HG03280 (cell line): ENCODE measurements at regions not wholly inside any gene's neighbourhood (a gene's known extent, or its start where the extent isn't known, plus 50 kb on each side); places are given as distances from the start of the nearest gene placed in this dataset.

Source experiments
- ATAC-seq: cut with Tn5 transposase; IDR thresholded peaks from one replicate; pipeline ENCODE4 v1.9.1; 2021; ENCODE audit warnings: mild to moderate bottlenecking, moderate library complexity; ENCODE audit not compliant: unreplicated experiment

- ATAC-seq = no peak
Measured at GRCh38 chr10:105494303-105494702, 853.2 kb downstream of the SORCS3 start.

GRCh38 chr10:105473170-105473569 is 832.1 kb downstream of the SORCS3 start:
- ATAC-seq = no peak

- ATAC-seq = no peak
Measured at GRCh38 chr10:105468759-105469158, 827.7 kb downstream of the SORCS3 start.

- ATAC-seq = no peak
Measured at GRCh38 chr10:105466521-105466920, 825.4 kb downstream of the SORCS3 start.

GRCh38 chr10:105434970-105435369 is 793.9 kb downstream of the SORCS3 start:
- no peak for ATAC-seq

GRCh38 chr10:105413997-105414396 is 772.9 kb downstream of the SORCS3 start:
- ATAC-seq = no peak

- ATAC-seq = no peak
Measured at GRCh38 chr10:105409370-105409769, 768.3 kb downstream of the SORCS3 start.

- ATAC-seq = no peak
Measured at GRCh38 chr10:105406488-105406887, 765.4 kb downstream of the SORCS3 start.

GRCh38 chr10:105398202-105398601 is 757.1 kb downstream of the SORCS3 start:
- no peak for ATAC-seq

- no peak for ATAC-seq
Measured at GRCh38 chr10:105391670-105392351, 750.7 kb downstream of the SORCS3 start.

- ATAC-seq = no peak
Measured at GRCh38 chr10:105387971-105388370, 746.9 kb downstream of the SORCS3 start.

- ATAC-seq = no peak
Measured at GRCh38 chr10:105383978-105384377, 742.9 kb downstream of the SORCS3 start.

- ATAC-seq = no peak
Measured at GRCh38 chr10:105370692-105371091, 729.6 kb downstream of the SORCS3 start.

GRCh38 chr10:105359708-105360107 is 718.6 kb downstream of the SORCS3 start:
- ATAC-seq = no peak

GRCh38 chr10:105358911-105359310 is 717.8 kb downstream of the SORCS3 start:
- no peak for ATAC-seq

- ATAC-seq = no peak
Measured at GRCh38 chr10:105356626-105357025, 715.5 kb downstream of the SORCS3 start.

GRCh38 chr10:105354010-105354409 is 712.9 kb downstream of the SORCS3 start:
- no peak for ATAC-seq

GRCh38 chr10:105352827-105353226 is 711.7 kb downstream of the SORCS3 start:
- ATAC-seq = no peak

- ATAC-seq = no peak
Measured at GRCh38 chr10:105352281-105352680, 711.2 kb downstream of the SORCS3 start.

GRCh38 chr10:105351187-105351586 is 710.1 kb downstream of the SORCS3 start:
- no peak for ATAC-seq

- ATAC-seq = no peak
Measured at GRCh38 chr10:105347487-105347886, 706.4 kb downstream of the SORCS3 start.

- no peak for ATAC-seq
Measured at GRCh38 chr10:105342606-105343005, 701.5 kb downstream of the SORCS3 start.

GRCh38 chr10:105339669-105340068 is 698.6 kb downstream of the SORCS3 start:
- ATAC-seq = no peak
